ENCODE measurements at regions not wholly inside any gene's neighbourhood (a gene's known extent, or its start where the extent isn't known, plus 50 kb on each side); places are given as distances from the start of the nearest gene placed in this dataset.

GRCh38 chr5:142239394-142240159 lies 85.2 kb downstream of the SPRY4 start:
- TF ChIP-seq CTCF (IDR thresholded peaks at IDR 0.05) (no peak), ZFX (IDR thresholded peaks at IDR 0.05; ENCODE audit: borderline replicate concordance) (no peak)
